H9 (cell line): ENCODE measurements at regions not wholly inside any gene's neighbourhood (a gene's known extent, or its start where the extent isn't known, plus 50 kb on each side); places are given as distances from the start of the nearest gene placed in this dataset.

ENCODE experiments used
- DNase-seq: peaks from one replicate; pipeline ENCODE4 v3.0.0-alpha.2; 2017
- H2AFZ ChIP-seq: one replicate; pipeline ENCODE4 v1.6.1; 2013; ENCODE audit warnings: mild to moderate bottlenecking, low read length, control low read depth, moderate library complexity
- H2AK5ac ChIP-seq: 2 replicates; pipeline ENCODE4 v1.6.1; 2013; ENCODE audit warnings: low read length, control low read depth, mixed read lengths; ENCODE audit not compliant: insufficient read length
- H2BK120ac ChIP-seq: one replicate; pipeline ENCODE4 v1.6.1; 2013; ENCODE audit warnings: low read depth, mild to moderate bottlenecking, low read length, control low read depth, inconsistent platforms; ENCODE audit not compliant: poor library complexity, severe bottlenecking
- H2BK12ac ChIP-seq: 2 replicates; pipeline ENCODE4 v1.6.1; 2013; ENCODE audit warnings: low read length, control low read depth, mixed read lengths, low read depth; ENCODE audit not compliant: insufficient read length
- H2BK15ac ChIP-seq: 2 replicates; pipeline ENCODE4 v1.6.1; 2013; ENCODE audit warnings: low read depth, low read length, control low read depth
- H2BK20ac ChIP-seq: one replicate; pipeline ENCODE4 v1.6.1; 2013; ENCODE audit warnings: low read depth, mild to moderate bottlenecking, low read length, control low read depth, inconsistent platforms; ENCODE audit not compliant: poor library complexity, severe bottlenecking
- H2BK5ac ChIP-seq: 2 replicates; pipeline ENCODE4 v1.6.1; 2013; ENCODE audit warnings: low read length, control low read depth, mixed read lengths; ENCODE audit not compliant: insufficient read length
- H3K14ac ChIP-seq: 2 replicates; pipeline ENCODE4 v1.6.1; 2013; ENCODE audit warnings: low read length, control low read depth; ENCODE audit not compliant: insufficient read depth
- H3K18ac ChIP-seq: 2 replicates; pipeline ENCODE4 v1.6.1; 2013; ENCODE audit warnings: low read depth, mild to moderate bottlenecking, mixed read lengths, low read length, control low read depth; ENCODE audit not compliant: insufficient read length
- H3K23ac ChIP-seq: 2 replicates; pipeline ENCODE4 v1.6.1; 2013; ENCODE audit warnings: low read length, control low read depth, mixed read lengths, low read depth; ENCODE audit not compliant: insufficient read length
- H3K23me2 ChIP-seq: 2 replicates; pipeline ENCODE4 v1.6.1; 2013; ENCODE audit warnings: low read depth, mild to moderate bottlenecking, mixed read lengths, low read length, control low read depth; ENCODE audit not compliant: insufficient read length, poor library complexity, severe bottlenecking
- H3K27ac ChIP-seq: 2 replicates; pipeline ENCODE4 v1.5.1; 2013; ENCODE audit warnings: low read length, control low read depth, mixed read lengths, low read depth; ENCODE audit not compliant: insufficient read length
- H3K27me3 ChIP-seq: 2 replicates; pipeline ENCODE4 v1.6.1; 2013; ENCODE audit warnings: low read length, control low read depth, inconsistent platforms; ENCODE audit not compliant: insufficient read depth
- H3K4ac ChIP-seq: 2 replicates; pipeline ENCODE4 v1.6.1; 2013; ENCODE audit warnings: low read depth, mild to moderate bottlenecking, control low read depth, inconsistent platforms, low read length, moderate library complexity
- H3K4me1 ChIP-seq: 2 replicates; pipeline ENCODE4 v1.6.1; 2013; ENCODE audit warnings: low read length, control low read depth, inconsistent platforms; ENCODE audit not compliant: insufficient read depth
- H3K4me2 ChIP-seq: 2 replicates; pipeline ENCODE4 v1.6.1; 2013; ENCODE audit warnings: low read length, control low read depth, mixed read lengths; ENCODE audit not compliant: insufficient read length, insufficient read depth
- H3K56ac ChIP-seq: 2 replicates; pipeline ENCODE4 v1.6.1; 2013; ENCODE audit warnings: low read depth, mild to moderate bottlenecking, mixed read lengths, low read length, control low read depth; ENCODE audit not compliant: insufficient read length
- H3K79me1 ChIP-seq: 2 replicates; pipeline ENCODE4 v1.6.1; 2013; ENCODE audit warnings: low read depth, mild to moderate bottlenecking, moderate library complexity, low read length, control low read depth, inconsistent platforms; ENCODE audit not compliant: insufficient read depth, poor library complexity, severe bottlenecking
- H3K79me2 ChIP-seq: 2 replicates; pipeline ENCODE4 v1.6.1; 2013; ENCODE audit warnings: low read length, control low read depth, inconsistent platforms; ENCODE audit not compliant: insufficient read depth
- H3K9ac ChIP-seq: 2 replicates; pipeline ENCODE4 v1.6.1; 2013; ENCODE audit warnings: low read length, control low read depth, mixed read lengths; ENCODE audit not compliant: insufficient read length; ENCODE audit errors: extremely low read depth
- H3K9me3 ChIP-seq: one replicate; pipeline ENCODE4 v1.6.1; 2013; ENCODE audit warnings: low read depth, low read length, inconsistent platforms; ENCODE audit not compliant: control insufficient read depth
- H3T11ph ChIP-seq: one replicate; pipeline ENCODE4 v1.6.1; 2013; ENCODE audit warnings: mild to moderate bottlenecking, low read length, control low read depth, inconsistent platforms
- H4K20me1 ChIP-seq: one replicate; pipeline ENCODE4 v1.6.1; 2013; ENCODE audit not compliant: control insufficient read depth, insufficient read length, insufficient read depth
- H4K5ac ChIP-seq: 2 replicates; pipeline ENCODE4 v1.6.1; 2013; ENCODE audit warnings: low read depth, mild to moderate bottlenecking, mixed read lengths, low read length, control low read depth; ENCODE audit not compliant: insufficient read length
- H4K8ac ChIP-seq: replicated peaks from 2 replicates; pipeline ENCODE4 v1.6.1; 2013; ENCODE audit warnings: low read length, control low read depth, mixed read lengths, low read depth; ENCODE audit not compliant: insufficient read length
- H4K91ac ChIP-seq: 2 replicates; pipeline ENCODE4 v1.6.1; 2013; ENCODE audit warnings: low read depth, mild to moderate bottlenecking, moderate library complexity, mixed read lengths, low read length, control low read depth; ENCODE audit not compliant: insufficient read length
- H3K27ac Mint-ChIP-seq, 3 experiments: 2 replicates in 2 of 3; 3 replicates in 1 of 3; pipeline ENCODE4 v1.8.0; 2020 to 2021; ENCODE audit warnings: mixed read lengths in 3 of 3, mild to moderate bottlenecking in 1 of 3, moderate library complexity in 1 of 3
- H3K27me3 Mint-ChIP-seq: 2 replicates; pipeline ENCODE4 v1.8.0; 2021; ENCODE audit warnings: low read depth, mild to moderate bottlenecking, moderate library complexity, mixed read lengths
- H3K36me3 Mint-ChIP-seq, 3 experiments: 2 replicates in 2 of 3; 3 replicates in 1 of 3; pipeline ENCODE4 v1.8.0; 2020 to 2021; ENCODE audit warnings: low read depth in 3 of 3, mixed read lengths in 3 of 3; ENCODE audit not compliant: insufficient read depth in 1 of 3
- H3K4me1 Mint-ChIP-seq, 2 experiments: 2 replicates each; pipeline ENCODE4 v1.8.0; 2020; ENCODE audit warnings: mixed read lengths in 2 of 2
- H3K4me3 Mint-ChIP-seq, 2 experiments: 2 replicates in 1 of 2; 3 replicates in 1 of 2; pipeline ENCODE4 v1.8.0; 2020 to 2021; ENCODE audit warnings: mild to moderate bottlenecking in 2 of 2, mixed read lengths in 2 of 2, moderate library complexity in 1 of 2
- H3K9me3 Mint-ChIP-seq, 2 experiments: 2 replicates in 1 of 2; 3 replicates in 1 of 2; pipeline ENCODE4 v1.8.0; 2020; ENCODE audit warnings: mild to moderate bottlenecking in 2 of 2, mixed read lengths in 2 of 2, moderate library complexity in 1 of 2
- WGBS: extraction: QIAGEN DNeasy Blood & Tissue Kit; methylation state at CpG from one replicate; pipeline ENCODE4 v1.1.7; 2013; ENCODE audit warnings: missing lambda C conversion rate, low lambda C conversion rate, mixed read lengths; ENCODE audit not compliant: insufficient read length; ENCODE audit errors: extremely low coverage; 5-methylcytosine and 5-hydroxymethylcytosine counted together
- TF ChIP-seq, protein P1 (sequence below): fragments of 200-600 bp; sonication (generic); conservative IDR thresholded peaks from 3 replicates; pipeline ENCODE4 v1.8.0; 2021; ENCODE audit warnings: antibody characterized with exemption, mild to moderate bottlenecking

DNA sequence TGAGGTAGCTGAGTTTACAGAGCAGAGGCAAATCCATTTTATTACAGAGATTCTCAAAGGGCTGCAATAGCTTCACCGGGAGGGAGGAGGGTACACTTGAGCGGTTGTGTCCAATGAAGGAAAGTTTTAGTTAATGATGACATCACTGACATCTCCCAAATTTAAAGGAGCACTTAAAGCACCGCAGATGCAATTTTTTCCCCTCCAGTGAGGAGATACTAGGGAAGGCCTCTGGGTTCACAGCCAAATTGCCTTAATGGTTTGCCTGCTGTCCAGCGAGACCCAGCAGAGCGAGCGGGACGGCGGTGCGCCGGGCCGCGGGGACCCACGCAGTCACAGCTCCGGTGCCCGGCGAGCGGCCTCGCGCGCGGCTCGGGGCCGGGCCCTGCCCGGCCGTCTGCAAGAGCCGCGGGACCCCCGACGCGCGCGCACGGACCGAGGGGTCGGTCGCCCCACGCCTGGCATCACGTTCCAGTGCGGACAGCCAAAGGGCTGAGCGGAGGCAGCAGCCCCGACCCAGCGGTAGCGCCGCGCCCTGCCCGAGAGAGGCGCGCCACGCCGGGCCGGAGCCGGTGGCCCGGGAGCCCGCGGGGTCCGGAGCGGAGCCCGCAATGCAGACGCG is 160.5 kb upstream of the CHRNA7 start:
- Histone ChIP-seq H3T11ph (no peak overlapping the region), H2BK12ac (no peak overlapping the region), H2BK5ac (no peak overlapping the region), H2AFZ (no peak overlapping the region), H3K4ac (no peak overlapping the region), H4K20me1 (no peaks in the 10 kb centered on the region), H3K23ac (no peak overlapping the region), H3K4me1 (no peaks in the 10 kb centered on the region), H2BK120ac (no peak overlapping the region), H3K79me1 (no peaks in the 10 kb centered on the region), H3K4me2 (peak overlapping the region; percentile 54), H4K91ac (no peak overlapping the region), H2BK20ac (no peak overlapping the region), H4K5ac (no peak overlapping the region), H3K9ac (no peak overlapping the region), H3K18ac (no peak overlapping the region), H3K23me2 (peaks cover 4% of the 10 kb centered on the region), H2AK5ac (no peak overlapping the region), H3K9me3 (no peaks in the 10 kb centered on the region), H2BK15ac (no peak overlapping the region), H3K14ac (no peak overlapping the region), H3K27me3 (no peaks in the 10 kb centered on the region), H4K8ac (no peak overlapping the region), H3K27ac (no peak overlapping the region), H3K56ac (no peak overlapping the region), H3K79me2 (no peaks in the 10 kb centered on the region)
- Mint-ChIP-seq H3K4me1 (peaks cover 16 to 21% of the 10 kb centered on the region in 2 experiments), H3K36me3 (peaks cover 0 to under 1% (median 0%) of the 10 kb centered on the region in 3 experiments; a peak in 2 of 7 replicates), H3K27me3 (peaks cover 17% of the 10 kb centered on the region), H3K27ac (no peak overlapping the region), H3K4me3 (peak overlapping the region; percentile 76 to 88), H3K9me3 (peaks cover 0 to 4% of the 10 kb centered on the region in 2 experiments; a peak in 4 of 5 replicates)
- no CpG with 5 or more reads among the region's 60 CpGs for WGBS
- TF ChIP-seq, protein P1, sequence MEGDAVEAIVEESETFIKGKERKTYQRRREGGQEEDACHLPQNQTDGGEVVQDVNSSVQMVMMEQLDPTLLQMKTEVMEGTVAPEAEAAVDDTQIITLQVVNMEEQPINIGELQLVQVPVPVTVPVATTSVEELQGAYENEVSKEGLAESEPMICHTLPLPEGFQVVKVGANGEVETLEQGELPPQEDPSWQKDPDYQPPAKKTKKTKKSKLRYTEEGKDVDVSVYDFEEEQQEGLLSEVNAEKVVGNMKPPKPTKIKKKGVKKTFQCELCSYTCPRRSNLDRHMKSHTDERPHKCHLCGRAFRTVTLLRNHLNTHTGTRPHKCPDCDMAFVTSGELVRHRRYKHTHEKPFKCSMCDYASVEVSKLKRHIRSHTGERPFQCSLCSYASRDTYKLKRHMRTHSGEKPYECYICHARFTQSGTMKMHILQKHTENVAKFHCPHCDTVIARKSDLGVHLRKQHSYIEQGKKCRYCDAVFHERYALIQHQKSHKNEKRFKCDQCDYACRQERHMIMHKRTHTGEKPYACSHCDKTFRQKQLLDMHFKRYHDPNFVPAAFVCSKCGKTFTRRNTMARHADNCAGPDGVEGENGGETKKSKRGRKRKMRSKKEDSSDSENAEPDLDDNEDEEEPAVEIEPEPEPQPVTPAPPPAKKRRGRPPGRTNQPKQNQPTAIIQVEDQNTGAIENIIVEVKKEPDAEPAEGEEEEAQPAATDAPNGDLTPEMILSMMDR: no peak
- DNase-seq: no peak
